ENCODE measurements at regions not wholly inside any gene's neighbourhood (a gene's known extent, or its start where the extent isn't known, plus 50 kb on each side); places are given as distances from the start of the nearest gene placed in this dataset.

GRCh38 chr13:74586847-74587246 lies 452.6 kb upstream of the KLF12 start:
- Histone ChIP-seq H3K9me2 (replicated peaks; ENCODE audit: insufficient read depth, low read length) (no peaks in the 10 kb centered on the region), H3K27ac (ENCODE audit: low read depth, low read length) (no peak overlapping the region), H3F3A (ENCODE audit: insufficient read depth) (no peaks in the 10 kb centered on the region), H3K79me2 (ENCODE audit: insufficient read depth, low read length) (no peaks in the 10 kb centered on the region), H2AFZ (ENCODE audit: low read depth, low read length, severe bottlenecking) (no peak overlapping the region), H3K27me3 (ENCODE audit: low read length) (no peaks in the 10 kb centered on the region), H3K9ac (ENCODE audit: low read length) (no peak overlapping the region), H3K4me2 (ENCODE audit: low read depth, low read length, poor library complexity, severe bottlenecking) (no peak overlapping the region), H4K20me1 (ENCODE audit: low read depth, low read length) (no peaks in the 10 kb centered on the region), H3K4me3 (ENCODE audit: insufficient read depth, low read length, poor library complexity, severe bottlenecking) (no peak overlapping the region), H3K36me3 (ENCODE audit: low read length) (no peaks in the 10 kb centered on the region), H3K9me3 (ENCODE audit: insufficient read depth, low read length) (no peaks in the 10 kb centered on the region)
- TF ChIP-seq CTCF (IDR thresholded peaks at IDR 0.05; ENCODE audit: insufficient read depth, low read length, poor library complexity, severe bottlenecking): no peak

GRCh38 chr13:74576420-74576819 lies 442.2 kb upstream of the KLF12 start:
- TF ChIP-seq CTCF (IDR thresholded peaks at IDR 0.05; ENCODE audit: insufficient read depth, low read length, poor library complexity, severe bottlenecking) (no peak), EZH2phosphoT487 (conservative IDR thresholded peaks at IDR 0.05; ENCODE audit: low read length) (no peak)
- no peaks in the 10 kb centered on the region for H3K36me3 ChIP-seq (ENCODE audit: low read length)
- no peaks in the 10 kb centered on the region for H3K9me3 ChIP-seq (ENCODE audit: insufficient read depth, low read length)
- no peaks in the 10 kb centered on the region for H3K79me2 ChIP-seq (ENCODE audit: insufficient read depth, low read length)
- no peak overlapping the region for H3K9ac ChIP-seq (ENCODE audit: low read length)
- H4K20me1 ChIP-seq (ENCODE audit: low read depth, low read length): no peaks in the 10 kb centered on the region
- H3F3A ChIP-seq (ENCODE audit: insufficient read depth): no peaks in the 10 kb centered on the region
- no peak overlapping the region for H3K27ac ChIP-seq (ENCODE audit: low read depth, low read length)
- H3K4me3 ChIP-seq (ENCODE audit: insufficient read depth, low read length, poor library complexity, severe bottlenecking): no peak overlapping the region
- no peak overlapping the region for H3K4me2 ChIP-seq (ENCODE audit: low read depth, low read length, poor library complexity, severe bottlenecking)
- H3K27me3 ChIP-seq (ENCODE audit: low read length): no peaks in the 10 kb centered on the region
- H2AFZ ChIP-seq (ENCODE audit: low read depth, low read length, severe bottlenecking): no peak overlapping the region
- no peaks in the 10 kb centered on the region for H3K9me2 ChIP-seq (replicated peaks; ENCODE audit: insufficient read depth, low read length)

GRCh38 chr13:74575729-74576125 lies 441.5 kb upstream of the KLF12 start:
- Histone ChIP-seq H3K4me2 (ENCODE audit: low read depth, low read length, poor library complexity, severe bottlenecking) (no peak overlapping the region), H3K27ac (ENCODE audit: low read depth, low read length) (no peak overlapping the region), H3K36me3 (ENCODE audit: low read length) (no peaks in the 10 kb centered on the region), H4K20me1 (ENCODE audit: low read depth, low read length) (no peaks in the 10 kb centered on the region), H3K9ac (ENCODE audit: low read length) (no peak overlapping the region), H3K9me3 (ENCODE audit: insufficient read depth, low read length) (no peaks in the 10 kb centered on the region), H3F3A (ENCODE audit: insufficient read depth) (no peaks in the 10 kb centered on the region), H3K9me2 (replicated peaks; ENCODE audit: insufficient read depth, low read length) (no peaks in the 10 kb centered on the region), H3K79me2 (ENCODE audit: insufficient read depth, low read length) (no peaks in the 10 kb centered on the region), H3K27me3 (ENCODE audit: low read length) (no peaks in the 10 kb centered on the region), H3K4me3 (ENCODE audit: insufficient read depth, low read length, poor library complexity, severe bottlenecking) (no peak overlapping the region), H2AFZ (ENCODE audit: low read depth, low read length, severe bottlenecking) (no peak overlapping the region)
- TF ChIP-seq EZH2phosphoT487 (conservative IDR thresholded peaks at IDR 0.05; ENCODE audit: low read length) (no peak), CTCF (IDR thresholded peaks at IDR 0.05; ENCODE audit: insufficient read depth, low read length, poor library complexity, severe bottlenecking) (no peak)

All from SU-DHL-6 (cell line).